GM19467 (cell line): ENCODE measurements at regions not wholly inside any gene's neighbourhood (a gene's known extent, or its start where the extent isn't known, plus 50 kb on each side); places are given as distances from the start of the nearest gene placed in this dataset.
"Not testable (repeated sequence)": the region's sequence is repeated elsewhere in the genome, so short reads cannot be mapped to it uniquely, and the experiment has no call there.

Experiments used
- ATAC-seq: cut with Tn5 transposase; IDR thresholded peaks from one replicate; pipeline ENCODE4 v1.9.1; 2021; ENCODE audit warnings: mild to moderate bottlenecking, moderate library complexity; ENCODE audit not compliant: unreplicated experiment

DNA sequence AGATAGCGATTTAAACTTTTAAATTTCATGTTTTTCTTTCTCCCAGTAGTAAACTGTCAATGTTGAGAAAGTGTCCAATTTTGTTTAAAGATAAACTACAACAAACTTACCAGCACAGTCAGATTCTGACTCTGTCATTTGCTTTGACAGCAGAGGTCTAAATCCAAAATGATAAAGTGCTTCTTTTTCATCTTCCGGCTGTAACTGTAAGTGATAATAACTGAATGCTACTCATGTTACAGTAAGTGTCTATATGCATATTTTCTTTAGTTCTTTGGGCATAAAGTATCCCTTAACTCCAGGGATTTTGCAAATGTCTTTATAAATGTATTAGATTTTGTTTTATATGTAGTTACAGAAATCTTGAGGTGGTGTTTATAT, 610.4 kb downstream of the RFPL4B start:
- no peak for ATAC-seq

DNA sequence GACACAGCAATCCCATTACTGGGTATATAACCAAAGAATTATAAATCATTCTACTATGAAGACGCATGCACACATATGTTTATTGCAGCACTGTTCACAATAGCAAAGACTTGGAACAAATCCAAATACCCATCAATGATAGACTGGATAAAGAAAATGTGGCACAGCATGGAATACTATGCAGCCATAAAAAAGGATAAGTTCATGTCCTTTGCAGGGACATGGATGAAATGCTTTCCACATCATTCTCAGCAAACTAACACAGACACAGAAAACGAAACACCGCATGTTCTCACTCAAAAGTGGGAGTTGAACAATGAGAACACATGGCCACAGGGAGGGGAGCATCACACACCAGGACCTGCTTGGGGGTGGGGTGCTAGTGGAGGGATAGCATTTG, 613.0 kb downstream of the RFPL4B start:
- ATAC-seq, result not testable (repeated sequence)

DNA sequence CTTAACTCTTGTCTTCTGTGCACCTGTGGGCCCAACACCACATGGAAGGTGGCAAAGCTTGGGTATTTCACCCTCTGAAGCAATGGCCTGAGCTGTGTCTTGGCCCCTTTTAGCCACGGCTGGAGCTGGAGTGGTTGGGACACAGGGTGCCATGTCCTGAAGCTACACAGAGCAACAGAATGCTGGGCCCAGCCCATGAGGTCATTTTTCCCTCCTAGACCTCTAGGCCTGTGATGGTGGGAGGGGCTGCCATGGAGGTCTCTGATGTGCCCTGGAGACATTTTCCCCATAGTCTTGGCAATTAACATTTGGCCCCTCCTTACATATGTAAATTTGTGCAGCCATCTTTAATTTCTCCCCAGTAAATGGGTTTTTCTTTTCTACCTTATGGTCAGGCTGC, 620.8 kb downstream of the RFPL4B start:
- ATAC-seq, result no peak

DNA sequence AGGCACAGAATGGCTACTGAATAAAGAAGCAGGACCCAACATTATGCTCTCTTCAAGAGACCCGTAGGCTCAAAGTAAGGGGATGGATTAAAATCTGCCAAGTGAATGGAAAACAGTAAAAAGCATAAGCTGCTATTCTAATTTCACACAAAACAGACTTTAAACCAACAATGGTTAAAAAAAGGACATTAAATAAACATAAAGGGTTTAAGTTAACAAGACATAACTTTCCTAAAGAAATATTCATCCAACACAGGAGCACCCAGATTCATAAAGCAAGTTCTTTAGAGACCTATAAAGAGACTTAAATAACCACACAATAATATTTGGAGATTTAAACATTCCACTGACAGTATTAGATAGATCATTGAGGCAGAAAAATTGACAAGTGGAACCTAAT, 624.5 kb downstream of the RFPL4B start:
- no peak for ATAC-seq

DNA sequence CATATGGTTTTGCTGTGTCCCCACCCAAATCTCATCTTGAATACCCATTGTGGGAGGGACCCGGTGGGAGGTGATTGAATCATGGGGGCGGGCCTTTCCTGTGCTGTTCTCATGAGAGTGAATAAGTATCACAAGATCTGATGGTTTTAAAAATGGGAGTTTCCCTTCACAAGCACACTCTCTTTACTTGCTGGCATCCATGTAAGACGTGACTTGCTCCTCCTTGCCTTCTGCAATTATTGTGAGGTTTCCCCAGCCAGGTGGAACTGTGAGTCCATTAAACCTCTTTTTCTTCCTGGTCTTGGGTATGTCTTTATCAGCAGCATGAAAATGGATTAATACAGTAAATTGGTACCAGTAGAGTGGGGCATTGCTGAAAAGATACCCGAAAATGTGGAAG, 627.8 kb downstream of the RFPL4B start:
- ATAC-seq, result not testable (repeated sequence)

DNA sequence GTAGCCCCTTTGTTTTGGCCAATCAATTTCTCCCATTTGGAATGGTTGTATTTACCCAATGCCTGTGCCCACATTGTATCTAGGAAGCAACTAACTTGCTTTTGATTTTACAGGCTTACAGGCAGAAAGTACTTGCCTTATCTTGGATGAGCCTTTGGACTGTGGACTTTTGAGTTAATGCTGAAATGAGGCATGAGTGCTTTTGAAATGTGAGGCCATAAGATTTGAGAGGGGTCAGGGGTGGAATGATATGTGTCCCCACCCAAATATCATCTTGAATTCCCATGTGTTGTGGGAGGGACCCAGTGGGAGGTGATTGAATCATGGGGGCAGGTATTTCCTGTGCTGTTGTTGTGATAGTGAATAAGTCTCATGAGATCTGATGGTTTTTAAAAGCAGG, 629.4 kb downstream of the RFPL4B start:
- ATAC-seq, result not testable (repeated sequence)

DNA sequence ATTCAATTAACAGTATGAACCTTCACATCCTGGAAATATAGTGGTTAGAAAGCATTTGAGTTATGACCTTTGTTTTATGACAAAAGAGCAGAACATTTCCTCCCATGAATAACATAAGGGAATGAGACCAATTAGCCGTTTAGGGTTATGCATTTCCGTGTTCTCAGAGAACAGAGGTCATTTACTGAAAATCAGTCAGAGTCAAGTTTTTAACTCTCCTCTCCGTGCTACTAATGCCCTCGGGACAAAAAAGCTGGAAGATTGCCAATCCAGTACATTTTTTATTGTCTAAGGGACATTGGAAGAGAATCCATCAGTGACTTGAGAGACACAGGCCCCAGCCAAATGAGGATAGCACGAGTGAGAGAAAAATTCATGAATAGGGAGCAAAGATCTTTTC, 632.7 kb downstream of the RFPL4B start:
- no peak for ATAC-seq

DNA sequence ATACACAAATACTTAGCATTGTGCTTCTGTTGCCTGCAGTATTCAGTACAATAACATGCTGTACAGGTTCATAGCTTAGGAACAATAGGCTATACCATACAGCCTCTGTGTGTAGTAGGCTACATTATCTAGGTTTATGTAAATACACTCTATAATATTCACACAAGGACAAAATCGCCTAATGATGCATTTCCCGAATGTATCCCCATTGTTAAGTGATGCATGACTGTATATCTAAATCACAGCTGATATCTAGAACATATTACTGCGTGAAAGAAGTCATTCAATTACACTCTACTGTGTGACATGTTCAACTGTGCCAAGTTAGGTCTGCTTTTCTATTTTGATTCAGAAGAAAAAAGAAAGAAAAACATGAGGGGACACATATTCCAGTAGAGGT, 633.5 kb downstream of the RFPL4B start:
- ATAC-seq, result no peak

DNA sequence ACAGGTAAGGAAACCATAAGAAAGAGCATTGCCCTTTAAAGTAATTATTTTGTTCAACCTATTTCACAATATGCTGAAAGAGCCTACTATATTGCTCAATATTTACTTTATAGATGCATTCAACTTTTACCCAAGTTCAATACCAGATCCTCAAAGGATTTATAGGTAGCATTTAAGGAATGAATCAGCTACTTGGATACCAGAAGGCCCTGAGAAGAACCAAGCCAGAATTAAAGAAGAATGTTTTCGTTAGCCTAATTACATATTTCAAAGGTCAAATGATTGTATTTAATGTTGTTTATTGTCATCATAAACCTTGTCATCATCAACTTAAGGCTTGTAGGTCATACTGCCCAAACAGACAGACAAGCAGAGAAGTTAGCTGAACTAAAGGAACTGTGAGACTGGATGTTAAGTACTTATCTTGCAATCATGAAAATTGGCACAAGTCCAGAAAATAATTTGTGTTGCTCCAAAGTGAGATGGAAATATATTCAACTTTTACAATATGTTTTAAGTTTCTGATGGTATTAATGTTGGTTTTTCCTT, 636.7 kb downstream of the RFPL4B start:
- ATAC-seq, result no peak

DNA sequence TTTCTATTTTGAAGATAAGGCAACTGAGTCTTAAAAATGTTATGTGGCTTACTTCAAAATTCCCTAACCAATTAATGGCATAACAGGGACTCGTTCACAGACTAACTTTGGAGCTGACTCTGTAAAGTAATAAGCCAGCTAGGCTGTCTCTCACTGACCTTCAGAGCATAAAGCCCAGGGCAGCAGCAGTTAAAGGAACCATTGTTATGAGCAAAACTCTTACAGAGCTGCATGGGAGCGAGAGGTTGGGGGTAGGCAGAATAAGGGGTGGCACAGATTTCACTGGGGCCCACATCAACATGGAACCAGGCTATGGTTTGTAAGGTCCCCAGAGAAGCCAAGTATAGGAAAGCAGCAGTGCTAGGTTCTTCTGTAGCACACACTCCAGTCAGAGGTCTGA, 637.8 kb downstream of the RFPL4B start:
- no peak for ATAC-seq

DNA sequence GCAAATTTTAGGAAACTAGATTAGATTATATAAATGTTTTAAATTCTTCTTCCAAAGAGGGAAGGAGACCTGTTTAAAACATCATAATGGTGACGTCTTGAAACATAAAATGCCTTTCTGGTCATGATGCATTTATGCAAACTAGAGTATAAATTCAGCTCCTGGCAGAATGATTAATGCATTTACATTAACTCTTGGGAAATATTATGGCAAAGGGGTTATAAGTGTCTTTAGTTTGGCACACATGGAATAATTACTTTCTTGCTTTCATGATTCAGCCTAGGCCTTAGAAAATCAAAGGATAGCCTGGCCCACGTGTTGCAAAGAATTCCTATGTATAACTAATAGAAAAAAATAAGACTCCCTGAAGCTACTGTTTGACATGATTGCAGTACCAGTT, 639.2 kb downstream of the RFPL4B start:
- ATAC-seq, result no peak

DNA sequence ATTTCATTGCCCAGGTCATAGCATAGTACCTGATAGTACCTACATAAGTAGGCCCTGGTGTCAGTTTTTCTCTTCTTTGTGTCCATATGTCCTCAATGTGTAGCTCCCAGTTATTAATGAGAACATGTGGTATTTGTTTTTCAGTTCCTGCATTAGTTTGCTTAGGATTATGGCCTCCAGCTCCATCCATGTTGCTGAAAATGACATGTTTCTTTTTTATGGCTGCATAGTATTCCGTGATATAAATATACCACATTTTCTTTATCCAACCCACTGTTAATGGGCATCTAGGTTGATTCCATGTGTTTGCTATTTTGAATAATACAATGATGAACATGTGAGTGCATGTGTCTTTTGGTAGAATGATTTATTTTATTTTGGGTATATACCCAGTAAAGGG, 641.6 kb downstream of the RFPL4B start:
- ATAC-seq, result no peak

DNA sequence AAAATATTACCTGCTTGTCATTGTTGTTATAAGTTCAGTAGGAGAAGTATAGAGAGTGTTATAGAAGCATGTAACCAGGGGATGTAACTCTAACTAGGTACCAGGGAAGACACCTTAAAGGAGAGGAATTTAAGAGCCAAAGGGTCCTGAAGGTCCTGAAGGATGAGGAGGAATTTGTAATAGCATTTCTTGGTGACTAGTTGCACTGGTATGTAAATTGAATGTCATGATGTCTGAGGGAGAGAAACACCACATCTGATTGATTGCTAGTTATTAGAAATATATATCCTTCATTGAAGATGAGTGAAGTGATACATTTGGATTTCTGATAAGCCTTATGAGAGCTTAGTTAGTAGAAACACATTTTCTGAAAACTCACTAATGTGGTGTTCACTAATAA, 643.8 kb downstream of the RFPL4B start:
- ATAC-seq, result no peak

DNA sequence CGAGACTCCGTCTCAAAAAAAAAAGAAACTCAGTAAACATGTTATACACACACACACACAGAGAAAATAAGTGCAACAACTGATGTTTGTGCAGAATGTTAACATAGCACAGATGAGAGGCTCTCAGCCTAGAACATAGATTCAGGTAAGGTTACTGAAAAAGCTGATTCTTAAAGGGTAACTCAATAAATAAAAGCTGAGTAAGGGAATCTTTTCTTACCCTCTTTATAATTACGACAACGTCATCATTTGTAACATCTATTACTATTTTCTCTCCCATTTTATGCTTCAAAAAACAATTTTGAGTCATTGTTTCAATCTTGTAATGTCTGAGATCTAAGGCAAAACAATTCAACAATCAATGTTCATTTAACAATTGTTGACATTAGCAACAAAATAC, 644.8 kb downstream of the RFPL4B start:
- ATAC-seq, result no peak

DNA sequence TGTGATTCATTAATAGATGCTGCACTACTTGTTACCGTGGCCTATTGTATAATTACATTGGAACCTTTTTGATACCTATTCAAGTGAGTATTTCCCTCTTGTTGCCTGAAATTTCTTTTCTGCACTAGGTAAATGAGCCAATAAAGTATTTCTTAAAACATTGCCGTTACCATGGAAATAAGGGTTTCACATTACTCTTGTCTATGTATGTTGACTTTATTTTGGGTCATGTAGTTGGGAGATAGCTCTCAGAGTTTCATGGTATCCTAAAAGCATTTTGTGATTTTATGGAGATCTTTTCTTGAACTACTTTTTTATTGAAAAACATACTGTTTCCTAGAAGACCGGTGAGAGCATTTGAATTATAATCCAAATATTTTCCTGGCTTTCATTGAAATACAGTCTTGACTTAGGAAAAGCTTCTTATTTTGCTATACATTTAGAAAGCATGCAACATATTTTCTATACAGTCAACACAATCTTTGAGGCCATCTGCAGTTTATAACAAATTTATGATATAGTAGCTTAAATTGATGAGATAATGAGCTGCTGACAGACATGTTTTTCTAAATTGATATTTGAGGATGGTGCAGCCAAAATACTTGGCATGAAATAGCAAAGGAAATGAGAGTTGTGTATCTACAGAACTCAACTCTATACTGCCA, 650.4 kb downstream of the RFPL4B start:
- no peak for ATAC-seq

DNA sequence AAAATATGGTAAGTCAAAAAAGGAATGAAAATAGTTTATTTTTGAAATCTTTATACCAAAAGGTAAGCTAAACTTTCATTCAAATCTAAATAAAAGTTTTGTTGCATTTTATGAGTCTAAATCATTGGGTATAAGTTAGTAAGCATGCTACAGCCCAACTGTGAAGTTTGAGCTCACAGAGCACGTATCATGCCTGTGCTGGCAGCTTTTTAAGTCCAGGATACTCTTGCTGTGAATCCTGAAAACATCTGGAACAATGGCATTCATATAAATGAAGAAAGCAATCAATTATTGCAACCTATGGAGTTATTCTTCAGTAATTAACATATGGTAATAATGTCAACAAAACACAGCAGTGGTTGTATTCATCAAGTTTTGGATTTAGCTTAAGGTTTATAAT, 656.9 kb downstream of the RFPL4B start:
- ATAC-seq, result no peak

DNA sequence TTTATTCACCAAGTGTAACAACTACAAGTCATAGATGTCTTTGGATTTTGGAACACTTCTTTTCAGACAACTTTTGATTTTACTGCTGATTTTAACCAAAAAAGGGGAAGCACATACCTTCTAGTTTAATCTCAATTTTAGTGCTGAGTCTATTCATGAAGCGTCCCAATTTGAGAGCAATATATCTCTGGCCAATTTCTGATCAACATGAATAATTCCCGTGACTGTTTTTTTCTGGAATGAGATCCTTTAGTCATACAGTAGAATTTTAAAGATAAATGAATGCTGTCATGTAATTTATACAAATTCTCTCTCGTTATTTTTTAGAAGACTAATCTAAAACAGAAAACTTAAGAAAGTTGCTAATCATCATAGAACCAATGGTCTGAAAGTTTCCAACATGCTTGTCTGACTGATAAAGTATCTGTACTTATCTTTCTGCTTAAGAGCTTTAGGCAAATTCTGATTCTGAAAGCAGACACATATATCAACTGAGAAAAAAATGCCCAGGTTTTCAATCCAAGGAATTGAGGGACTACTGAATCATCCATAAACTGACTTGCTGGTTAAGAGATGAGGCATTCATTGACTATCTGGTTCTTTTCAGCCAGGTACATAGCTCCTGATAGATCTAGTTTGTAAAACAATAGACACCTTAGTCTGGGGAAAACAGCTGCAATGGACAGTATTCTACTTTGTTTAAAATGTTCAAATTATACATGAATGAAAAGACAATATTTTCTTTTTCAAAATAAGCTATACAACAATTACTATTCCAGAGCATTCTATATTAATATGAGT, 657.5 kb downstream of the RFPL4B start:
- ATAC-seq, result no peak

DNA sequence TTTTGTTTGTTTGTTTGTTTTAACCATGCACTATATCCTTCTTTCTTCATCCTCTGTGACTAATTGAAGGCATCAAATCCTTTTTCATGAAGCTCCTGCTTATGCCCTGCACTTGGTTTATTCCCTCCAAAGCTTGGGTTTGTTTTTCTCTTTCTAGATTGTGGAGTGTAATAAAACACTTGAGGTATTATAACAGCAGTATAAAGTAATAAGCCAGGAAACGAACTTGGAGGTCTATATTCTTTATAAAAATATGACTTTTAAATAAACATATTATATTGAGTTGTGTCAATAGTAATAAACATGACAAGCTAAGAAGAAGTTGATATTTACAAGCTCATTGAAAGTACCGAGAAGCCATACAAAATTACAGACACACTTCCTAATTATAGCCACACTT, 659.4 kb downstream of the RFPL4B start:
- ATAC-seq, result no peak

DNA sequence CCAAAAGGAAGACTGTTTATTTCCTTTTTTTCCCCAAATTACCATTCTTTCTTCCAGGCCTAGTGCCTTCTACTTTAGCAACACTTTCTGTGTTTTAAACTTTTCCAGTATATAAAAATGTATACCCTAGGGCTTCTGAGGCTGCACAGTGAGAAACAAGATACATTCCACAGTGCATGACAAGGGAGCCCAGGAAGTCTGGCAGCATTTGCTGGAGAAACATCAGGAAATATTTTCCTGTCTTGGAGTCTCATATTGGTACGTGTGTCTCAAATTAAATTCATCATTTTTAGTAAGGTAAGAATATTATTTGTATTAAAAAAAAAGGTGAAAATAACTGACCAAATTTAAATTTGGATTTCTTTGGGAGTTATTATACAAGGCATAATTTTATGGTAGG, 662.6 kb downstream of the RFPL4B start:
- ATAC-seq, result no peak

DNA sequence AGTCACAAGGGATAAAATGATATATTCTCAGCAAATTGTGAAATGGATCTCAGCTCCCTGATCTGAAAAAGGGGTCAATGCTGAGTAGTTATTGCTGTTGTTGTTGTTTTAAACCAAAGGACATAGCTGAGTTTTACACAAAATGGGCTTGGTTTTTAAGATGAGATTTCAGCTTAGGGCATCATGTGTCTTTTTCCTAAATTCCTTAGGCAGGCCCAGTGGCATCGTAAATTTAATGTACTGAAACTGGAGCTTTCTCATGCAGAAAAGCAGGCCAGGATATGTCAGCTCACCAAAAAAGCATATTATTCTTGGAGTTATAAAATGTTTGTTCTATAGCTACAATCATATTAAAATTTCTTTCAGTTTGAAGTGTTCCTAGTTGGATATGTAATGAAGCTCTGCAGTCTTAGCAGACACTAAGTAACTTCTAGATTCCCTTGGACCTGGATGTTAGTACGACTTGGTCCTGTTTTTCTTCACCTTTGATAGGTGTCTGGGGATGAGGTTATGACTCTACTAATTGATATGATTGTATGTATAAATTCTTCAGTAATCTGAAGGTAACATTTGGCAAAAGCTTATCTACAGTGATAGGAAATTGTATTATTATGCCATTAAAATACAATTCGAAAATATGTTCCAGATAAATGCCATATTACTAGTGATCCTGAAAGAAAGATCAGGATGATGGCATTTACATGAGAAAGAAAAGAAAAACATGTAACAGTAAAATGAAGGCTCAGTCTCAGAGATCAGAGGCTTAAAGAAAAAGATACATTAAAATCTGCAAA, 663.3 kb downstream of the RFPL4B start:
- no peak for ATAC-seq

DNA sequence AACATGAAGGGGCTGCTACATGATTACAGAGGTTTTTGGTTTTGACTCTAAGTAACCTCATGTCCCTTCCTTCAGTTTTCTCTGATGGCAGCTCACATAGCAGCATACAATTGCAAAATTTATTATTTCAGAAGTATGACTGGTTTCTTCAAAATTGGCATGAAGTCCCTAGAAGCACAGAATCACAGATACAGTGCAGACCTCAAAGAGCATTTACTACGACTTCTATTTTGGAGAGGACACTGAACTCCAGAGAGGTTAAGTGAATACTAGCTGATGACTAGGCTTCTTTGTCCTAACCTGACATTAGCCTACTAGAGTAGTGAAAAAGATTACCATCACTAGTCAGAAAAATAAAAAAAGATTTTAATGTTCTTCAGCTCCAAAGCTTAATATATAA, 664.3 kb downstream of the RFPL4B start:
- ATAC-seq, result no peak

DNA sequence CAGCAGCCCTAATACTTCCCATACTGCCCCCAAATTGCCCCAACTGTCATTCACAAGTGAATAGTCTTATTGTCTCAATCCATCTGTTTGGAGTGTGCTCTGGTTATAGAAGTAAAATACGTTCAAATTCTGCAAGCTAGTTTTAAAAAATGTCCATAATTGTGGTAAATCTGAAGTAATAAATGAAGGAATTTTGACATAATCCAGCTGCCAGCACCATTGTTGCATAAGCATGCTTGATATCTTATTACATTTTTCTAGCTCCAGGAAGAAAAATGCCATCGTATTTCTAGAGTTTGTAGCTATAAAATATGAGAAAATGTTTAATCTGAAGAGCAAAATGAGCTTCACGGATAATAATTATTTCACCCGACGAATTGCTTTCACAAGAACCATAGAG, 664.7 kb downstream of the RFPL4B start:
- no peak for ATAC-seq
